ENCODE measurements at regions not wholly inside any gene's neighbourhood (a gene's known extent, or its start where the extent isn't known, plus 50 kb on each side); places are given as distances from the start of the nearest gene placed in this dataset.

- ATAC-seq: no peak
These were observed 391.9 kb downstream of the IRS2 start for GRCh38 chr13:109394311-109394988.

DNA sequence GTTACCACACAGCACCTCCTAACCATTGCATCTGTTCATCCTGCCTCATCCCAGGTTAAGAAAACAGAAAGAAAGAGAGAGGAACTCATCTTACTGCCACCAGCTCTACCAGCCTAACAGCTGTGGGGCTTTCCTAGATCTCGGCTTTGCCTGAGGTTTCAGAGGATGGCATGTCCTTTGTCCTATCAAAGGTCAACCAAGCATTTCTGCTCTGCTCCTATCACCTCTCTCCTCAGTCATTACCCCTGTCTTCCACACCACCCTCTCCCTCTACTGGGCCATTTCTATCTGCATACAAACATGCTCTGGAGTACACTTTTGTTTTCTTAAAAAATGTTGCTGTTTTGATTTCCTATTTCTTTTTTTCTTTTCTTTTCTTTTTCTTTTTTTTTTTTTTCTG is 393.3 kb downstream of the IRS2 start:
- ATAC-seq: no peak

DNA sequence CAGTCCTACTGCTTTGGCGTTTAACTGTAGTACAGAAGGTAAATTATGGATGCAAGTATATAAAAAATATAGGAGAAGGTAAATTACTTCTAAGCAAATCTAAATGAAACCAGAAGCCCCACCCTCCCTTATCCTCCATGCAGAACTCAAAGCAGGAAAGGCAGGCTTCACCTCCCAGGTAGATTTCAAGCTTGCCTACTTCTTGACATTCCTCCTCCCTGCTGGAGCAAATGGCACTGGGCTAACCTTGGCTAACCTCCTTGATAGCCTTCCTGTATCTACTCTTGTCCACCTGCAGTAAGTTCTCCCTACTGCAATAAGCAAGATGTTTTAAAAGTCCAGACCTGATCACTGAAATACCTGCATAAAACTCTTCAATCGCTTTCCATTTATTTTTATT is 396.0 kb downstream of the IRS2 start:
- ATAC-seq: no peak

GRCh38 chr13:109389892-109390345 is 396.5 kb downstream of the IRS2 start:
- ATAC-seq: no peak

GRCh38 chr13:109389456-109389855 is 396.9 kb downstream of the IRS2 start:
- ATAC-seq: no peak

DNA sequence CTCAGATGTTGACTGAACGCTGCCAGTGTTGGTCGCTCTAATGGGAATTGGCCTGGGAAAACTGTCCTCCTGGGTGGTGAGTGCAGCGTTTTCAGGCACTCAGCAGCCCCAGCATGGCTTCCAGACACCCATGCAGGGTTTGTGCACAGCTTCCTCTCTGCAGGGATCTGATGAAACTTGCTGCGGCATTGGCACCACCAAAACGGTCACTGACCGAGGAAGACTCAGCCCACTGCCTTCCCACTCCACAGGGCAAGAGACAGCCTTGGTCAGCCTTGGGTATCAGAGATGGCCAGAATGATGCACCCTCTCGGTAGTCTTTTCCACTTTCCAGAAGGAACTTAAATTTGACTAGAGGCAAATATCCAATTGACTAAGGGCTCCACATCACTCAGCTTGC is 398.9 kb downstream of the IRS2 start:
- ATAC-seq: no peak

DNA sequence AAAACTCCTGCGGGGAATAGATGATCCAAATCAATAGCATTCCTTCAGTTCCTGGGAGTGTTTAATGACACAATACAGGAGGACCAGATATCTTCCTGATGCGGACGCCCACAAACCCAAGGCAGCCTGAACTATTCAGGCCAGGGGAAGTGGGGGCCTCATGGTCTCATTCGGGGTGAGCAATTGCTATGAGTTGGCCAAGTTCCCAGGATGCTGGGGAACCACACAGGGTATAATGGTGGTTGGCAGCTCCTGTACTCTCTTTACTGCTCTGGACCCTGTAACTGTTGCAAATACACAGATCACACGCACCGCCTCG is 401.2 kb downstream of the IRS2 start:
- ATAC-seq: no peak

- ATAC-seq: no peak
These were observed 401.7 kb downstream of the IRS2 start for GRCh38 chr13:109384491-109385241.

GRCh38 chr13:109383683-109384082 is 402.7 kb downstream of the IRS2 start:
- no peak for ATAC-seq

DNA sequence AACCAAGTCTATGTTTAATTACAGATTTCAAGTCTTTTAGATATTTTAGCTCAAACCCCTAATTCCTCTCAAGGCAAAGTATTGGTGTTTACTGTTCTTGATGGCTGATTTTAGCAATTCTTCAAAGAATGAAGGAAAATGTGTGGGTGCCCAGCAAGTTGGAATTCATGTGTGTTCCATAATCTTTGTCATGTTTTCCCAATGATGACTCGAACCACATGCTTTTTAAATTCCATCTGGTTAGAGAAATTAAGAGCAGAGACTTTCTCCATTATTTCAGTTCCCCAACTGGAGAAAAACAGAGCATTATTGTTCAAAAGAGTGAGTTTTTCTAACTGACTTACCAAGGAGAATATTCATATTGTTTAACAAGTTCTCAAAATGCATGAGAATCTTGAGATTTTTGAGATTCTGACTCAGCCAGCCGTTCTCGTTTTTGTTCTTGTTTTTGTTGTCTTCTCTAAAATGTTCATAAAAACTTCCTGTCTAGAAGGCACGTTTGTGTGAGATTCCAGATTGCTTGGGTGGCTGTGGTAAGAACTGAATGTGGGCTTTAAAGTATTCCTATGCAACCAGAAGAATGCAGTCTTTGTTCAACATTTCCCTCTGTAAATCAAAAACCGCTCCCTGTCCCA is 404.7 kb downstream of the IRS2 start:
- no peak for ATAC-seq

GRCh38 chr13:109380457-109380856 is 405.9 kb downstream of the IRS2 start:
- ATAC-seq: no peak

GRCh38 chr13:109379930-109380329 is 406.5 kb downstream of the IRS2 start:
- no peak for ATAC-seq

DNA sequence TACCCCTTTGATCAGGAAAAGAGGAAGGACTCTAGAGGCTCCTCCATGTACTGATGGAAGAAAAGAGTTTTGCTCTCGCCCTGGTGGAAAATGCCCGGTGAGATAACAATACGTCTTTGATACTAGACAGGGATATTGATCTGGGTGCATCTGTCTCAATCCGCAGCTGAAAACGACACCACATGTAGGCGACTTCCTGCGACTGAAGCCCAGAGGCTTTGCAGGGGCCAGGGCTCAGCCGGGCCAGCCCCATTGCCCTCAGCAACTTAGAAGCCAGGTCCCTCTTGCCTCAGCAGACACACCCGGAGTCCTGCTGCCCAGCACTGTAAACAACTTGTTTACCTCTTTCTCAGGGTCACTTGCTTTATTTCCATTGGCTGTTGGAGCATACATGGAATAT is 409.4 kb downstream of the IRS2 start:
- ATAC-seq: no peak

DNA sequence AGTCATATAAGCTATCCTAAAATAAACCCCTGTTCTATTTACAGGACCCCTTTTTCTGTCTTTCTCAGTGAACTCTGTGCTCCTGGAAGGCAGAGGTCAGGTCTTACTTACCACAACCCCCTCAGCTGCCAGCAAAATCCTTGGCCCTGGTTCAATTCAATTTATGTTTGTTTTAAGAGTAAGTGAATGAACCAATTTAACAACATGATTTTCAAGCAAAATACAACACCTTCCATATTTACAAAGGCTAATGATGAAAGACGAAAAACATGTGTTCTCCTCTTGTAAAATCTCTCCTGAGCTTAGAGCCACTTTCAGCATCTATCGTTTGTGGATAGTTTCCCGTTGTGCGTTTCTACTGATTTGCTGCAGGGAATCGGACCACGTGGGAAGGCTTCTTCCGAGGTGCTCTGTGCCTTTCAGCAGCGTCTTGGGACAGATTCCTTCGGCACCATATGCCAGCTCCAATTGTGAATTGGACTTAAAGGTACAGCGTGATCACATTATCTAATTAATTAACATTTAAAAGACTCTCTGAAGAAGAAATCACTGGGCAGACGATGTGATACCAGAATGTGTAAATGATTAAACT is 411.7 kb downstream of the IRS2 start:
- ATAC-seq: no peak

DNA sequence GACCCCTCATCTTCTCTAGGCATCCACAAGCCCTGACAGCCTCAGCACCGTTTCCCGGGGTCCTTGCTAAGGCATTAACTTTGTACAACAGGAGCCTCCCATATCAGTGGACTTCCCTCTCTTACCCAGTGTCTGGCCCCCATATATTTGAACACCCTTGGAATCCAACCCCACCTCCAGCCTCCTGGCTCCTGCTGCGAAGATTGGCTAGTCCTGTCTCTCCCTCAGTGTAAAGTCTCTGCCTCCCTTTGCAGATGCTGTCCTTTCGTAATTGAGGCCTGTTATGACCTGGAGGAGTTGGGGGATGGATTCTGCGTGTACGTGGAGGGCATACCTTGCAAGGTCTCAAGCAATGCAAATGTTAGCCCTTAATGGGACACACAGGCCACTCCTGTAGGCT is 413.7 kb downstream of the IRS2 start:
- ATAC-seq: no peak

GRCh38 chr13:109371066-109371465 is 415.3 kb downstream of the IRS2 start:
- ATAC-seq: no peak

DNA sequence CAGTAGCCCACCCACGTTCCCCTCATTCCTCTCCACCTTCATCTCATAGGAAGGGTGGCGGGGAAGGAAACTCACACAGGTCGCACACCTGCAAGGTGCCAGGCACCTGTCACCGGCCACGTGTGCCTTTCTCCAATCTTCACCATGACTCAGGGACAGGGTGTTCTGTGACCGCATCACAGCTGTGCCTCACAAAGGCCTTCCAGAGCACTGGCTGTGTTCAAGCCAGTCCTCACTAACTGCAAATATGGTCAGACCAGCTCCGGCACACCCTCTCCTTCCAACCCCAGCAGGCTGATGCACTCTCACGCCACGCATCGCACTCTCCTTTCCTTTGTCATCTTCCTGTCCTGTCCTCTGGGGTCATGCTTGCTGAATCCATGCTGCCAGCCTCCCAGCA is 415.9 kb downstream of the IRS2 start:
- no peak for ATAC-seq

- no peak for ATAC-seq
These were observed 416.9 kb downstream of the IRS2 start for GRCh38 chr13:109369353-109370052.

DNA sequence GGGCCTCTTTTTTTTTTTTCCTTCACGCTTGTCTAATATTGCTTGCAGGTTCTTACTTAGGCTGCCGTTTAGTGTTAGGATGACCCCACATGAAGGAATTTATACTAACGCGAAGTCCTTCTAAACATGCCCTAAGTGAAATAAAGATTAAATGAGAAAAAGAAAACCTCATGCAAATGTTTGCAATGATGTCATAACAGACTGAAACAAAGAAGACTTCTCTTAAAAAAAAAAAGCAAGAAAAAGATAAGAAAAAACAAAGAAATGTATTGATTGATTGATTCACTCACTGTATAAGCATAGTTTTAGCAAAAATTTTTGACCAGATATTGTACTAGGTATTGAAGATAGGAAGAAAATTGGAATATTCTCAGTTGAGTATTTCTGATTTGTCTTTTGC is 418.2 kb downstream of the IRS2 start:
- ATAC-seq: no peak

DNA sequence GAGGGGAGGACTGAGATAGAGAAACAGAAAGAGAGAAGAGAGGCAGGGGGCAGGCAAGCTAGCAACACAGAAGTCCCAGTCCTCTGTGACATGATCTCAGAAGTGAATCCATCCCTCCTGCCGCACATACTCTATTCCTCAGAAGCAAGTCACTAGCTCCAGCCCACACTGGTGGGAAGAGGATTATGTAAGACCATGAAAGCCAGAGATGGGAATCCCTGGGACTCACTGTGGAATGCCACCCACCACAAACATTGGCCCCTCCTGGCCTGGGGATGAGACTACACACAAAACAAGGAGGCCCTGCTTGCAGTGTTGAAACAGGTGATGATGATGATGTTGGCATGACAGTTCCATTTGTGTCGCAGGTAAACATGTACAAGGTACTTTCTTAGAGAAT is 419.9 kb downstream of the IRS2 start:
- ATAC-seq: no peak

- no peak for ATAC-seq
These were observed 423.0 kb downstream of the IRS2 start for GRCh38 chr13:109363431-109363830.

GRCh38 chr13:109362616-109363015 is 423.8 kb downstream of the IRS2 start:
- no peak for ATAC-seq

Measured in esophagus mucosa (tissue), 1 donor.